IPS-15b (cell line): ENCODE measurements at regions not wholly inside any gene's neighbourhood (a gene's known extent, or its start where the extent isn't known, plus 50 kb on each side); places are given as distances from the start of the nearest gene placed in this dataset.

Source experiments
- H3K27me3 ChIP-seq: one replicate; pipeline ENCODE4 v1.6.1; 2013; ENCODE audit warnings: low read length; ENCODE audit not compliant: control insufficient read depth, insufficient read depth
- H3K36me3 ChIP-seq: one replicate; pipeline ENCODE4 v1.6.1; 2013; ENCODE audit warnings: low read length; ENCODE audit not compliant: control insufficient read depth, insufficient read depth
- H3K4me1 ChIP-seq: one replicate; pipeline ENCODE4 v1.6.1; 2013; ENCODE audit warnings: mild to moderate bottlenecking, low read length; ENCODE audit not compliant: control insufficient read depth, insufficient read depth
- H3K4me3 ChIP-seq: one replicate; pipeline ENCODE4 v1.5.1; 2013; ENCODE audit warnings: low read depth, low read length
- H3K9ac ChIP-seq: one replicate; pipeline ENCODE4 v1.6.1; 2013; ENCODE audit warnings: low read depth, mild to moderate bottlenecking, low read length
- H3K9me3 ChIP-seq: one replicate; pipeline ENCODE4 v1.6.1; 2013; ENCODE audit warnings: mild to moderate bottlenecking, low read length; ENCODE audit not compliant: control insufficient read depth, insufficient read depth

DNA sequence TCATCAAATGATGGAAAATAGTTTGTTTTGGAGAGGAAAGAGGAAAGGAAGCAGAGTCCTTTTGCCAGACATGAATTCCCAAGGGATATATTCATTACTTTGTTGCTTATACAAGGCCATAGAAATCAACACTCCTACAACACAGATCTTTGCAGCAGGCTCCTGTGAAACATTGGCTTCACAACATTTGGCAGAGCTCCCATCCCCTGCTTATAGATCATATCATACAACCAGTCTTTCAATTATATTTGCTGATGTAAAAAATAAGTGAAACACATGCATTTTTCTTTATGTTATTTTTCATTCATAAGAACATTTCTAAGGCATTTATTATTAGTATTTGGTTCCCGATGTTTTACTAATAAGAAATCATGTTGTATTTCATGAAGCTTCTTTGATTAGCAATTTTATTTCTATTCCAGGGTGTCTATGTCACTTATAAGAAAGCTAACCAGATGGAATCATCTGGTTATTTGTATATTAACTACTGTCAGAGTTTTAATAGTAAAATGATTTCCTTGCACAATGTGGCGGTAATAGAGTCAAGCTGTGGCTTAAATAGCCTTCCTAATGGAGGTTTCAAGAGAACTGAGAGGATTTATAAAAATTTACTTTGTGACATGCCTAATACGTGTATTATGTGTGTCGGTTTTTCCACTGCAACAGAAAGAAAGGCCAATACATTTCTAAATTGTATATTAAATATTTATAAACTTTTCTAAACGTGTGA lies 470.3 kb upstream of the NCAM2 start:
- no peaks in the 10 kb centered on the region for H3K4me1 ChIP-seq
- H3K9ac ChIP-seq = no peak overlapping the region
- H3K27me3 ChIP-seq = no peaks in the 10 kb centered on the region
- no peaks in the 10 kb centered on the region for H3K36me3 ChIP-seq
- no peaks in the 10 kb centered on the region for H3K9me3 ChIP-seq
- no peak overlapping the region for H3K4me3 ChIP-seq

GRCh38 chr21:20537130-20537529 lies 461.1 kb upstream of the NCAM2 start:
- Histone ChIP-seq H3K36me3 (no peaks in the 10 kb centered on the region), H3K9ac (no peak overlapping the region), H3K4me1 (no peaks in the 10 kb centered on the region), H3K4me3 (no peak overlapping the region), H3K27me3 (no peaks in the 10 kb centered on the region), H3K9me3 (no peaks in the 10 kb centered on the region)

- Histone ChIP-seq H3K9ac (no peak overlapping the region), H3K36me3 (no peaks in the 10 kb centered on the region), H3K27me3 (no peaks in the 10 kb centered on the region), H3K4me1 (no peaks in the 10 kb centered on the region), H3K9me3 (no peaks in the 10 kb centered on the region), H3K4me3 (no peak overlapping the region)
These were observed 460.1 kb upstream of the NCAM2 start for GRCh38 chr21:20538039-20538658.

GRCh38 chr21:20545454-20545853 lies 452.8 kb upstream of the NCAM2 start:
- Histone ChIP-seq H3K4me3 (no peak overlapping the region), H3K27me3 (no peaks in the 10 kb centered on the region), H3K36me3 (no peaks in the 10 kb centered on the region), H3K4me1 (no peaks in the 10 kb centered on the region), H3K9ac (no peak overlapping the region), H3K9me3 (no peaks in the 10 kb centered on the region)

DNA sequence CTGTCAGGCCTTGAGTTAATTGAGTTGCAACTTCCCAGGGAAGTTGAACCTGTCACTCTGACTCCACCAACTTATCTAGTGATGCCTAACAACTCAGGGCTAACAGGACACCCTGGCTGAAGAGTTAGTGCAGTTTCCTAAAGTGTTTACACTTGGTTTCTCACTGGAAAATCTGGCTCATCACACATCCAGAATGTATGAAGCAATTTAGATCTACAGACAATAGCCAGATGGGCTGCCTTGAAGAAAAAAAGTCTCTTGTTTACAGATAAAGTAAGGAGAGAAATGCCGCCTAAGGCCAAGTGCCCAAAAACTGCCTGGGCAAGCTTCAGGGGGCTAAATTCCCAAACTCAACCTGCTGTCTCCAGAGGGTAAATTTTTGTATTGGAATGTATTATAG lies 446.3 kb upstream of the NCAM2 start:
- no peaks in the 10 kb centered on the region for H3K36me3 ChIP-seq

DNA sequence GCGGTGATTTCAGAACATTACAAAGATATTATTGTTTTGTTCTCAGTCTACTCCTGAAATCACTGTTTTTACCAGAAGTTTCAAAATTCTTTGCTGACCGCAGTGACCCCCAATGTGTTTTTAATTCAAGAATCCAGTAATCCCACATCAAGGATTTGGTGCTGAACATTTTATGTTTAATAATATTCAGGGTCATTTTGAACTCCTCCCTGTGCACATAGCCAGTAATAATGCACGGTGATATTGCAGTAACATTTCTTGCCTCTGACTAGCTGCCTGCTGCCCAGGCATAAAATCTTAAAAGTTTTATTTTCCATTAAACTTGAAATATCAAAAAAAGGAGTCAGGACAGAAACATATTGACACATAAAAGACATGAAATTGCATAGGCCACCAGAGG lies 443.4 kb upstream of the NCAM2 start:
- Histone ChIP-seq H3K36me3 (no peaks in the 10 kb centered on the region), H3K9me3 (no peaks in the 10 kb centered on the region), H3K9ac (no peak overlapping the region), H3K4me3 (no peak overlapping the region), H3K4me1 (no peaks in the 10 kb centered on the region), H3K27me3 (no peaks in the 10 kb centered on the region)

More for the DNA sequence above, 446.3 kb upstream of the NCAM2 start:
- Histone ChIP-seq H3K4me3 (no peak overlapping the region), H3K9me3 (no peaks in the 10 kb centered on the region), H3K4me1 (no peaks in the 10 kb centered on the region), H3K9ac (no peak overlapping the region), H3K27me3 (no peaks in the 10 kb centered on the region)

DNA sequence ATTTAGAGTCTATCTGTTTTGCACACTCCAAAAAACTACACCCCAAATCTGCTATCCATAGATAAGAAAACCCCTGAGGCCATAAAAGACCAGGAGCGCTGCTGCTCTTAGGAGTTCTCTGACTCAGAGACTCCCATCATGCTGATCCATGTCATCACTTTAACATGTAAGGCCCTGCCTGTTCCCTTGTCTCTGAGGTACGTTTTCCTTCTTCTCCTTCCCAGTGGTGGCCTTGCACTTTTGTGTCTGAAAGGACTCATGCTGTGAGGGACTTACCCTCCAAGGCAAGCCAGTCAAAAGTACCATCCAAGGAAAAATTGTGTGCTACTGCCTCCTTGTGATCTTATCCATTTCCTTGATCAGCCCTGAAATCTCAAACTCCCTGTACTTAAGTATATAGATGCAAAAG lies 427.4 kb upstream of the NCAM2 start:
- Histone ChIP-seq H3K9me3 (no peaks in the 10 kb centered on the region), H3K27me3 (no peaks in the 10 kb centered on the region), H3K4me1 (no peaks in the 10 kb centered on the region), H3K4me3 (no peak overlapping the region), H3K36me3 (no peaks in the 10 kb centered on the region), H3K9ac (no peak overlapping the region)

DNA sequence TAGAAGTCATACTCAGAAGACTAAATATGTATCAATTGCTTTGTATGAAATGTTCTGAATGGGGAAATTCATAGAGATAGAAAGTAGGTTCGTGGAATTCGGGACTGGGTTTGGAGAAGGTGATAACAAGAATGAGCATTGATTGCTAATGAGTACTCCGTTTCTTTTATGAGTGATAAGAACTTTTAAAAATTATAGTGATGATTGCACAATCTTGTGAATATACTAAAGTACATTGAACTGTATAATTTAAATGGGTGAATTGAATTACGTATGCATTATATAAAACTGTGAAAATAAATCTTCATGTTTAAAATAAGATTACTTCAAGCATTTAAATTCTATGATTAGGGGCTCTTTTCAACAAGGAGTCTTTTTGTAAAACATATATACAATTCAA lies 425.6 kb upstream of the NCAM2 start:
- no peak overlapping the region for H3K4me3 ChIP-seq
- H3K36me3 ChIP-seq = no peaks in the 10 kb centered on the region
- H3K4me1 ChIP-seq = no peaks in the 10 kb centered on the region
- H3K9me3 ChIP-seq = no peaks in the 10 kb centered on the region
- no peaks in the 10 kb centered on the region for H3K27me3 ChIP-seq
- no peak overlapping the region for H3K9ac ChIP-seq

DNA sequence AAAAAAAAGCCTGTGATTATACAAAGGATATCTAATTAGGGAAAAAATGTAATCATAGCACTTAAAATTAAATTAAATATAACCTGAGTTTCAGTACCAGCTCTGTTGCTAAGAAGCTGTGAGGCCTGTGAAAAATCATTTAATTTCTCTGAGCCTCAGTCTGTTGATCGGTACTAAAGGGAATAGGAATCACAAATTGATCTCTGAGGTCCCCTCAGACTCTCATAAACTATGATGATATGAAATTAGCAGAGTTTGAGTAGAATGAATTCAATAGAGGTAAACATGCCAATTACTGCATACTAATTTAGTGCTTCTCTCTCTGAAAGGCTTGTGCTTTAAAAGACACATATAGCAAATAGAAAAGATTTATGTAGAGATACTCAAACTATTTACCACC lies 416.8 kb upstream of the NCAM2 start:
- no peak overlapping the region for H3K4me3 ChIP-seq
- no peaks in the 10 kb centered on the region for H3K4me1 ChIP-seq
- no peaks in the 10 kb centered on the region for H3K9me3 ChIP-seq
- no peaks in the 10 kb centered on the region for H3K36me3 ChIP-seq
- no peaks in the 10 kb centered on the region for H3K27me3 ChIP-seq
- no peak overlapping the region for H3K9ac ChIP-seq

GRCh38 chr21:20591284-20591683 lies 406.9 kb upstream of the NCAM2 start:
- Histone ChIP-seq H3K9ac (no peak overlapping the region), H3K4me3 (no peak overlapping the region), H3K4me1 (peaks cover 4% of the 10 kb centered on the region), H3K27me3 (no peaks in the 10 kb centered on the region), H3K36me3 (no peaks in the 10 kb centered on the region), H3K9me3 (no peaks in the 10 kb centered on the region)

DNA sequence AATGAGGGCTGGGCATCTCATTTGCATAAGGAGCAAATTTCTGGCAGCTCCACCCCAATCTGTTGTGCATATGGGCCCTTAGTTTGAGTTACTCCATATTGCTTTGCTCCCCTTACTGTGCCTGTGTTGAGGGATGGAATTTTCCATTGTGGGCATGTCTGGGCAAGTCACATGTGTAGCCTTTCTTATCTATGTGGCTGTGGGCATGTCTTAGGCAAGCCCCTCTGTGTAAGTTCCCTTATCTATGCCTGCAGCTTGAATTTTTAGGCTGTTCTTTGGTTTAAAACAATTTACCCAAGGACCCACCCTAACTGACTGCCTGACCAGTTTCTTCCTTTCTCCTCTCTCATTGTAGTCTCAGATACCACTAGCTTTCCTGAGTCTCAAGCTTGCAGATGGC lies 405.7 kb upstream of the NCAM2 start:
- no peaks in the 10 kb centered on the region for H3K36me3 ChIP-seq
- no peak overlapping the region for H3K4me3 ChIP-seq
- no peaks in the 10 kb centered on the region for H3K27me3 ChIP-seq
- H3K9ac ChIP-seq = no peak overlapping the region
- peaks cover 4% of the 10 kb centered on the region for H3K4me1 ChIP-seq
- no peaks in the 10 kb centered on the region for H3K9me3 ChIP-seq

DNA sequence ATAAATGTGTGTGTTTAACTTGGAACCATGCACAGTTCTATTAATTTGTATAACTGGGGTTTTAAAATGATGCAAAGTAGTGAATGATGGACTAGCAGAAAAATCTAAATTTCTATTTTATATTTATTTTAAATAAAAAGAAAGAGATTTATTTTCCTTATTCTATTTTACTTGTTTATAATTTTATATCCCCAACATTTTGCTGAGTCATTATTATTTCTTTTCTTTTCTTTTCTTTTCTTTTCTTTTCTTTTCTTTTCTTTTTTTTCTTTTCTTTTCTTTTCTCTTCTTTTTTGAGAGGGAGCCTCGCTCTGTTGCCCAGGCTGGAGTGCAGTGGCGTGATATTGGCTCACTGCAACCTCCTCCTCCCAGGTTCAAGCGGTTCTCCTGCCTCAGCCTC lies 395.0 kb upstream of the NCAM2 start:
- H3K9ac ChIP-seq = no peak overlapping the region
- H3K4me1 ChIP-seq = no peaks in the 10 kb centered on the region
- H3K27me3 ChIP-seq = no peaks in the 10 kb centered on the region
- H3K4me3 ChIP-seq = no peak overlapping the region
- H3K9me3 ChIP-seq = no peaks in the 10 kb centered on the region
- H3K36me3 ChIP-seq = no peaks in the 10 kb centered on the region
